Activated naive CD4-positive, alpha-beta T cell treated with anti-CD3 and anti-CD28 coated beads, Interleukin-2, amount 50 U/mL, for 72 hours (primary cell): ENCODE measurements at regions not wholly inside any gene's neighbourhood (a gene's known extent, or its start where the extent isn't known, plus 50 kb on each side); places are given as distances from the start of the nearest gene placed in this dataset.
"Not testable (repeated sequence)": the region's sequence is repeated elsewhere in the genome, so short reads cannot be mapped to it uniquely, and the experiment has no call there.

Experiments
- ATAC-seq, 2 donors: fragments of 150-1000 bp; cut with Tn5 transposase; 2 replicates each; pipeline ENCODE4 v1.10.0; 2021; ENCODE audit warnings: mild to moderate bottlenecking in 2 of 2, moderate library complexity in 2 of 2
- DNase-seq, 2 donors: peaks; one replicate each; pipeline ENCODE4 v3.0.0; 2021 to 2022; ENCODE audit warnings: low spot score in 2 of 2
- H3K27ac Mint-ChIP-seq, 2 donors: one replicate each; pipeline ENCODE4 v1.8.0; 2022; ENCODE audit warnings: mild to moderate bottlenecking in 2 of 2, mixed read lengths in 2 of 2
- H3K36me3 Mint-ChIP-seq, 2 donors: one replicate each; pipeline ENCODE4 v1.8.0; 2022; ENCODE audit warnings: mixed read lengths in 2 of 2
- H3K9me3 Mint-ChIP-seq, 2 donors: one replicate each; pipeline ENCODE4 v1.8.0; 2022; ENCODE audit warnings: mixed read lengths in 2 of 2

- ATAC-seq (no peak), DNase-seq (no peak)
- no peaks in the 10 kb centered on the region for H3K36me3 Mint-ChIP-seq
- peaks cover 0 to 10% of the 10 kb centered on the region in 2 donors for H3K9me3 Mint-ChIP-seq
- H3K27ac Mint-ChIP-seq, result no peak overlapping the region
Measured at GRCh38 chr13:111434578-111435159, 114.2 kb downstream of the TEX29 start.

- no peak for ATAC-seq
- Mint-ChIP-seq H3K9me3 (peaks cover 0 to 10% of the 10 kb centered on the region in 2 donors), H3K36me3 (no peaks in the 10 kb centered on the region), H3K27ac (no peak overlapping the region)
- DNase-seq, result no peak
Measured at GRCh38 chr13:111436446-111436845, 116.0 kb downstream of the TEX29 start.

- Mint-ChIP-seq H3K27ac (no peak overlapping the region), H3K9me3 (peaks cover 0 to 10% of the 10 kb centered on the region in 2 donors), H3K36me3 (no peaks in the 10 kb centered on the region)
- DNase-seq (no peak), ATAC-seq (no peak)
Measured at GRCh38 chr13:111437417-111437816, 117.0 kb downstream of the TEX29 start.

- no peak for DNase-seq
- Mint-ChIP-seq H3K27ac (no peak overlapping the region), H3K36me3 (no peaks in the 10 kb centered on the region), H3K9me3 (peaks cover 0 to 10% of the 10 kb centered on the region in 2 donors)
- ATAC-seq, result no peak
Measured at GRCh38 chr13:111437856-111438547, 117.6 kb downstream of the TEX29 start.

GRCh38 chr13:111440492-111440891 lies 120.0 kb downstream of the TEX29 start:
- not testable (repeated sequence) for DNase-seq, ATAC-seq, H3K9me3 Mint-ChIP-seq, H3K36me3 Mint-ChIP-seq, H3K27ac Mint-ChIP-seq

GRCh38 chr13:111443981-111444380 lies 123.5 kb downstream of the TEX29 start:
- no peak overlapping the region for H3K27ac Mint-ChIP-seq
- no peak for DNase-seq
- peaks cover 5 to 14% of the 10 kb centered on the region in 2 donors for H3K36me3 Mint-ChIP-seq
- no peak for ATAC-seq
- H3K9me3 Mint-ChIP-seq, result peaks cover 5 to 9% of the 10 kb centered on the region in 2 donors

GRCh38 chr13:111448504-111448903 lies 128.1 kb downstream of the TEX29 start:
- peaks cover 5 to 14% of the 10 kb centered on the region in 2 donors for H3K36me3 Mint-ChIP-seq
- ATAC-seq (no peak), DNase-seq (no peak)
- H3K27ac Mint-ChIP-seq, result no peak overlapping the region
- peaks cover 5 to 9% of the 10 kb centered on the region in 2 donors for H3K9me3 Mint-ChIP-seq

- DNase-seq (no peak), ATAC-seq (no peak)
- Mint-ChIP-seq H3K27ac (no peak overlapping the region), H3K36me3 (peaks cover 5 to 14% of the 10 kb centered on the region in 2 donors), H3K9me3 (peaks cover 5 to 9% of the 10 kb centered on the region in 2 donors)
Measured at GRCh38 chr13:111449041-111449440, 128.6 kb downstream of the TEX29 start.

- DNase-seq, result no peak
- H3K36me3 Mint-ChIP-seq, result peaks cover 5 to 14% of the 10 kb centered on the region in 2 donors
- ATAC-seq, result no peak
- no peak overlapping the region for H3K27ac Mint-ChIP-seq
- H3K9me3 Mint-ChIP-seq, result peaks cover 5 to 9% of the 10 kb centered on the region in 2 donors
Measured at GRCh38 chr13:111451402-111451801, 131.0 kb downstream of the TEX29 start.

- Mint-ChIP-seq H3K9me3 (no peaks in the 10 kb centered on the region), H3K27ac (no peak overlapping the region), H3K36me3 (no peaks in the 10 kb centered on the region)
- DNase-seq (no peak), ATAC-seq (no peak)
Measured at GRCh38 chr13:111456452-111457230, 136.2 kb downstream of the TEX29 start.

GRCh38 chr13:111458001-111458531 lies 137.6 kb downstream of the TEX29 start:
- H3K9me3 Mint-ChIP-seq, result no peaks in the 10 kb centered on the region
- peak overlapping the region in 1 of 2 donors; percentile 79 for H3K27ac Mint-ChIP-seq
- ATAC-seq (no peak), DNase-seq (no peak)
- no peaks in the 10 kb centered on the region for H3K36me3 Mint-ChIP-seq

- peak in 1 of 2 donors; percentile 48 for DNase-seq
- H3K9me3 Mint-ChIP-seq, result no peaks in the 10 kb centered on the region
- no peak overlapping the region for H3K27ac Mint-ChIP-seq
- ATAC-seq, result no peak
- H3K36me3 Mint-ChIP-seq, result no peaks in the 10 kb centered on the region
Measured at GRCh38 chr13:111458739-111459138, 138.3 kb downstream of the TEX29 start.

GRCh38 chr13:111459803-111460547 lies 139.5 kb downstream of the TEX29 start:
- ATAC-seq, result peak in 1 of 2 donors; percentile 11

GRCh38 chr13:111460548-111461444 lies 140.4 kb downstream of the TEX29 start:
- ATAC-seq, result peak; percentile 29 to 49
- peak in 1 of 2 donors; percentile 51 for DNase-seq
- H3K27ac Mint-ChIP-seq, result peak overlapping the region in 1 of 2 donors; percentile 47
- no peaks in the 10 kb centered on the region for H3K36me3 Mint-ChIP-seq
- no peaks in the 10 kb centered on the region for H3K9me3 Mint-ChIP-seq

More at GRCh38 chr13:111459803-111460547, 139.5 kb downstream of the TEX29 start:
- Mint-ChIP-seq H3K27ac (peak overlapping the region in 1 of 2 donors; percentile 47), H3K36me3 (no peaks in the 10 kb centered on the region), H3K9me3 (no peaks in the 10 kb centered on the region)
- DNase-seq, result no peak

GRCh38 chr13:111461445-111462149 lies 141.2 kb downstream of the TEX29 start:
- no peak overlapping the region for H3K27ac Mint-ChIP-seq

More at GRCh38 chr13:111461445-111462149, 141.2 kb downstream of the TEX29 start:
- H3K36me3 Mint-ChIP-seq, result no peaks in the 10 kb centered on the region
- ATAC-seq, result no peak
- H3K9me3 Mint-ChIP-seq, result no peaks in the 10 kb centered on the region
- peak in 1 of 2 donors; percentile 14 for DNase-seq
